Hepatocyte (in vitro differentiated cells): ENCODE measurements at regions not wholly inside any gene's neighbourhood (a gene's known extent, or its start where the extent isn't known, plus 50 kb on each side); places are given as distances from the start of the nearest gene placed in this dataset.

Experiments
- EZH2 ChIP-seq: fragments of 200-600 bp; sonication (generic); IDR thresholded peaks from 2 replicates; pipeline ENCODE4 v1.6.1; 2016; ENCODE audit warnings: antibody characterized with exemption, mild to moderate bottlenecking, borderline replicate concordance
- TF ChIP-seq, protein P1 (sequence below): fragments of 200-600 bp; sonication (generic); IDR thresholded peaks from 2 replicates; pipeline ENCODE4 v1.5.1; 2016; ENCODE audit warnings: antibody characterized with exemption, mild to moderate bottlenecking; ENCODE audit not compliant: poor library complexity

DNA sequence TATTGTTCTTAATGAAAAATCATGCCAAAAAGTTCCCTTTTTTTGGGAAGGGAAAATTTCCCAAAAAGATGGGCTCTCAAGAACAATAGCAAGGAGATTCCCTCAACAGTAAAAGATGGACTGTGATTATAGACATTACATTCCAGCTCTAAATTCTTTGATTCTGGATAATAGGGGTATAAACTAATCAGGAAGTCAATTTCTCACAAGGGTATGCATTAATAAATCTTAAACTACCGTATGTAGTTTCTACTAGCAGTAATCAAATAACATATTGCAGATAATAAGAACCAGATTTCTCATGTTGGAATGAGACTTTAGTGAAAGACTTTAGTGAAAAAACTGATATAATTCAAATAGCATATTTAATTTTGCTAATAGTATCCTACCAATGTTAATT, 144.8 kb upstream of the PTPRG start:
- no peak for TF ChIP-seq EZH2
- TF ChIP-seq, protein P1, sequence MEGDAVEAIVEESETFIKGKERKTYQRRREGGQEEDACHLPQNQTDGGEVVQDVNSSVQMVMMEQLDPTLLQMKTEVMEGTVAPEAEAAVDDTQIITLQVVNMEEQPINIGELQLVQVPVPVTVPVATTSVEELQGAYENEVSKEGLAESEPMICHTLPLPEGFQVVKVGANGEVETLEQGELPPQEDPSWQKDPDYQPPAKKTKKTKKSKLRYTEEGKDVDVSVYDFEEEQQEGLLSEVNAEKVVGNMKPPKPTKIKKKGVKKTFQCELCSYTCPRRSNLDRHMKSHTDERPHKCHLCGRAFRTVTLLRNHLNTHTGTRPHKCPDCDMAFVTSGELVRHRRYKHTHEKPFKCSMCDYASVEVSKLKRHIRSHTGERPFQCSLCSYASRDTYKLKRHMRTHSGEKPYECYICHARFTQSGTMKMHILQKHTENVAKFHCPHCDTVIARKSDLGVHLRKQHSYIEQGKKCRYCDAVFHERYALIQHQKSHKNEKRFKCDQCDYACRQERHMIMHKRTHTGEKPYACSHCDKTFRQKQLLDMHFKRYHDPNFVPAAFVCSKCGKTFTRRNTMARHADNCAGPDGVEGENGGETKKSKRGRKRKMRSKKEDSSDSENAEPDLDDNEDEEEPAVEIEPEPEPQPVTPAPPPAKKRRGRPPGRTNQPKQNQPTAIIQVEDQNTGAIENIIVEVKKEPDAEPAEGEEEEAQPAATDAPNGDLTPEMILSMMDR = no peak
